Liver (tissue), 3 donors: ENCODE measurements at regions not wholly inside any gene's neighbourhood (a gene's known extent, or its start where the extent isn't known, plus 50 kb on each side); places are given as distances from the start of the nearest gene placed in this dataset.

ENCODE experiments used
- FOXA1 ChIP-seq: IDR thresholded peaks from 2 replicates; pipeline ENCODE4 v1.6.1; 2016; ENCODE audit warnings: antibody characterized with exemption
- SP1 ChIP-seq: IDR thresholded peaks from 2 replicates; pipeline ENCODE4 v1.6.1; 2018; ENCODE audit warnings: antibody characterized with exemption, mild to moderate bottlenecking
- TAF1 ChIP-seq: conservative IDR thresholded peaks from 2 replicates; pipeline ENCODE4 v1.6.1; 2016; ENCODE audit warnings: antibody characterized with exemption, mild to moderate bottlenecking
- YY1 ChIP-seq: IDR thresholded peaks from 2 replicates; pipeline ENCODE4 v1.6.1; 2016; ENCODE audit warnings: antibody characterized with exemption, mild to moderate bottlenecking
- TF ChIP-seq, protein P1 (sequence below): fragments of 150-350 bp; IDR thresholded peaks from 2 replicates; pipeline ENCODE4 v1.5.1; 2017; ENCODE audit warnings: improper control_type of control experiment, low read depth, low read length; ENCODE audit not compliant: missing input control
- TF ChIP-seq, protein P2 (sequence below): IDR thresholded peaks from 2 replicates; pipeline ENCODE4 v1.6.1; 2016; ENCODE audit warnings: antibody characterized with exemption
- donor health status: healthy.
- donor health status: healthy.

DNA sequence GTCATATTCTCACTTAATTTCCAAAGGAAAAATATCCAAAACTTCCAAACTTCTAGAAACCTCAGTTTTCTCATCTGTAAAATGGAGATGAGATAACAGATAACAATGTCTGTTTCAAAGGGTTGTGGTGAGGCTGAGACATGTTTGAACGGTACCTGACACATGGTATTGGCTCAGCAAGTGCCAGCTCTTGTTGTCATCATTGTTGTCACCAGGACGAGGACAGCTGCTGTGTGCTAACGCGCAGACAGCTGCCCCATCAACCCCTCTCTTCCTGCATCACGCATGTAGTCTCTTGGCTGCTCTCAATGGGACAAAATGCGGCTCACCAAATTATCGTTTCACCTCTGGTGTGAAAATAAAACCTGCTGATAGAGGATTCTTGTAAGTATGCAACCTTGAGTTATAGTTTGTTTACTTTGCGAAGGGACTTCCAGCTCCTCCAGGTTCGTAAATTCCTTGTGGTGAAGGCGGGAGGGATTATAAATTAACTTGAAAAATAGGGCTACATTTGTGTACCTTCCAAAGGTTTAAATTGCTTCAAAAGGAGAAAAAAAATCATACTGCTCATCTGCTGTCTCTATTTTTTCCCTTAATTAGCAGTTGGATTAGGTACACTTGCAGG, 605.4 kb downstream of the BCL11A start:
- TF ChIP-seq, protein P1, sequence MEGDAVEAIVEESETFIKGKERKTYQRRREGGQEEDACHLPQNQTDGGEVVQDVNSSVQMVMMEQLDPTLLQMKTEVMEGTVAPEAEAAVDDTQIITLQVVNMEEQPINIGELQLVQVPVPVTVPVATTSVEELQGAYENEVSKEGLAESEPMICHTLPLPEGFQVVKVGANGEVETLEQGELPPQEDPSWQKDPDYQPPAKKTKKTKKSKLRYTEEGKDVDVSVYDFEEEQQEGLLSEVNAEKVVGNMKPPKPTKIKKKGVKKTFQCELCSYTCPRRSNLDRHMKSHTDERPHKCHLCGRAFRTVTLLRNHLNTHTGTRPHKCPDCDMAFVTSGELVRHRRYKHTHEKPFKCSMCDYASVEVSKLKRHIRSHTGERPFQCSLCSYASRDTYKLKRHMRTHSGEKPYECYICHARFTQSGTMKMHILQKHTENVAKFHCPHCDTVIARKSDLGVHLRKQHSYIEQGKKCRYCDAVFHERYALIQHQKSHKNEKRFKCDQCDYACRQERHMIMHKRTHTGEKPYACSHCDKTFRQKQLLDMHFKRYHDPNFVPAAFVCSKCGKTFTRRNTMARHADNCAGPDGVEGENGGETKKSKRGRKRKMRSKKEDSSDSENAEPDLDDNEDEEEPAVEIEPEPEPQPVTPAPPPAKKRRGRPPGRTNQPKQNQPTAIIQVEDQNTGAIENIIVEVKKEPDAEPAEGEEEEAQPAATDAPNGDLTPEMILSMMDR: no peak
- TF ChIP-seq SP1 (no peak), TAF1 (no peak), YY1 (no peak), FOXA1 (no peak)
- TF ChIP-seq, protein P2, sequence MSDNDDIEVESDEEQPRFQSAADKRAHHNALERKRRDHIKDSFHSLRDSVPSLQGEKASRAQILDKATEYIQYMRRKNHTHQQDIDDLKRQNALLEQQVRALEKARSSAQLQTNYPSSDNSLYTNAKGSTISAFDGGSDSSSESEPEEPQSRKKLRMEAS: no peak
